ENCODE measurements at regions not wholly inside any gene's neighbourhood (a gene's known extent, or its start where the extent isn't known, plus 50 kb on each side); places are given as distances from the start of the nearest gene placed in this dataset.
A peak's percentile ranks its signal among the peaks of the same experiment; 100 is the strongest.

DNA sequence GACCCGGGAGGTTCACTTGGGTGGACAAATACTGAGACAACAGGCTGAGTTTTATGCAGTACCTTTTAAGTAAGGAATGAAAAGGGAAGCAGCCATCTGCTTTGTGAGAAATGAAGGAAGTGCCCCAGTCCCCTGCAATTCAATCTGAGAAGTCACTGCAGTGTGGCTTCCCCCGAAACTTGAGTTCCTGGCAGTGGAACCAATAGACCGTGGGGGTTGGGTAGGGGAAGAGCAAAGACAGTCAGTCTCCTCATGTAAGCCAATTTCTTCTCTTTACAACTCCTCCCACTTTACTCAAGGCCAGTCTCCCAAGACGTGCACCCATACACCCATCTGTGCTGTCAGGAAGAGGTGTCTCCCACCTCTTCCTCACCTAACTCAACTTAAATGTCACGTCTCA is 206.5 kb downstream of the BCAT1 start:
- CTCF ChIA-PET, result no interaction called here
- in situ Hi-C loops (cut with MboI; ENCODE audit: low sequenced_read_pairs), result no loop called here
- Histone ChIP-seq H3K36me3 (ENCODE audit: control insufficient read depth, insufficient read depth, low read length) (no peaks in the 10 kb centered on the region), H3K4me1 (ENCODE audit: control insufficient read depth, insufficient read depth, low read length) (no peaks in the 10 kb centered on the region; the same call in 1 of the 2 replicates), H3K56ac (ENCODE audit: extremely low read depth, insufficient read depth, low read length) (no peak overlapping the region), H2AK9ac (replicated peaks; ENCODE audit: low read depth, low read length, poor library complexity) (no peak overlapping the region), H3K9me1 (ENCODE audit: insufficient read depth, low read length) (no peaks in the 10 kb centered on the region), H3K23ac (ENCODE audit: low read depth, low read length) (no peak overlapping the region), H2BK5ac (ENCODE audit: low read depth, low read length, poor library complexity, severe bottlenecking) (no peak overlapping the region), H3K79me1 (ENCODE audit: low read depth in 1 of 2, low read length in 2 of 2) (no peaks in the 10 kb centered on the region), H2BK15ac (ENCODE audit: low read depth, low read length) (peak overlapping the region; percentile 43; the same call in 1 of the 3 replicates), H3K9ac (ENCODE audit: low read depth, low read length) (no peak overlapping the region), H3K4ac (ENCODE audit: low read depth, low read length) (no peak overlapping the region), H4K20me1 (ENCODE audit: insufficient read depth, low read length) (no peaks in the 10 kb centered on the region), H3K9me3 (ENCODE audit: control insufficient read depth, insufficient read depth, low read length) (no peaks in the 10 kb centered on the region), H2BK20ac (ENCODE audit: low read depth, low read length) (peak overlapping the region; percentile 25; the same call in 1 of the 2 replicates), H3K14ac (replicated peaks; ENCODE audit: low read depth, low read length) (no peak overlapping the region), H2AFZ (replicated peaks; ENCODE audit: low read length, poor library complexity) (no peak overlapping the region), H2BK120ac (ENCODE audit: low read depth, low read length) (no peak overlapping the region), H3K4me3 (ENCODE audit: insufficient read depth, low read depth, low read length) (no peak overlapping the region), H2AK5ac (ENCODE audit: low read depth, low read length) (0 out of 2 replicates have a peak overlapping the region, but pooled peaks have one; percentile 43), H3K27me3 (ENCODE audit: control insufficient read depth, insufficient read depth, low read length) (no peaks in the 10 kb centered on the region), H3K4me2 (ENCODE audit: low read depth, low read length) (no peak overlapping the region), H4K5ac (ENCODE audit: low read depth, low read length) (no peak overlapping the region), H3K18ac (ENCODE audit: low read depth, low read length) (no peak overlapping the region), H4K8ac (ENCODE audit: low read depth in 2 of 2, low read length in 2 of 2) (no peak overlapping the region), H3K27ac (ENCODE audit: insufficient read depth, low read length) (no peak overlapping the region), H4K91ac (ENCODE audit: insufficient read depth, low read depth, low read length) (no peak overlapping the region)
- intact Hi-C loops (cut with micrococcal nuclease), result no loop called here
- TF ChIP-seq MAZ (IDR thresholded peaks at IDR 0.05; ENCODE audit: borderline replicate concordance, low read depth, low read length) (no peak), POLR2A (IDR thresholded peaks at IDR 0.05; ENCODE audit: low read depth, low read length) (no peak)
- TF ChIP-seq, protein P1, sequence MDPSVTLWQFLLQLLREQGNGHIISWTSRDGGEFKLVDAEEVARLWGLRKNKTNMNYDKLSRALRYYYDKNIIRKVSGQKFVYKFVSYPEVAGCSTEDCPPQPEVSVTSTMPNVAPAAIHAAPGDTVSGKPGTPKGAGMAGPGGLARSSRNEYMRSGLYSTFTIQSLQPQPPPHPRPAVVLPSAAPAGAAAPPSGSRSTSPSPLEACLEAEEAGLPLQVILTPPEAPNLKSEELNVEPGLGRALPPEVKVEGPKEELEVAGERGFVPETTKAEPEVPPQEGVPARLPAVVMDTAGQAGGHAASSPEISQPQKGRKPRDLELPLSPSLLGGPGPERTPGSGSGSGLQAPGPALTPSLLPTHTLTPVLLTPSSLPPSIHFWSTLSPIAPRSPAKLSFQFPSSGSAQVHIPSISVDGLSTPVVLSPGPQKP (IDR thresholded peaks at IDR 0.05; ENCODE audit: borderline replicate concordance, low read depth, low read length), result no peak
- POLR2A ChIA-PET (ENCODE audit: unreplicated experiment), result no interaction called here
- DNase-seq (no peak), ATAC-seq (ENCODE audit: low read depth) (no peak)
- 95% methylated on average over 2 of the region's 5 CpGs; no CpG with 5 or more reads in 1 of the 2 experiments for WGBS, 2 experiments (ENCODE audit: extremely low coverage in 2 of 2, insufficient read length in 1 of 2)
- dilution Hi-C loops (cut with HindIII; ENCODE audit: low sequenced_read_pairs, unreplicated experiment), result no loop called here
- BruUV-seq (replicated peaks), result no TSS peak

Measured in IMR-90 (cell line).